ENCODE measurements at regions not wholly inside any gene's neighbourhood (a gene's known extent, or its start where the extent isn't known, plus 50 kb on each side); places are given as distances from the start of the nearest gene placed in this dataset.

- no peaks in the 10 kb centered on the region for H3K27me3 ChIP-seq (ENCODE audit: control insufficient read depth, insufficient read depth, low read length)
- no peaks in the 10 kb centered on the region for H3K36me3 ChIP-seq (ENCODE audit: control insufficient read depth, insufficient read depth, low read length)
- no peak for DNase-seq (ENCODE audit: low read depth)
- no peak overlapping the region for H3K4me3 ChIP-seq (ENCODE audit: low read depth, low read length)
- TF ChIP-seq CTCF (IDR thresholded peaks at IDR 0.05; ENCODE audit: insufficient read depth, low read length, poor library complexity, severe bottlenecking), result no peak
These were observed 192.9 kb upstream of the PREP start for GRCh38 chr6:105595829-105596228.

GRCh38 chr6:105594821-105595220 is 191.9 kb upstream of the PREP start:
- no peaks in the 10 kb centered on the region for H3K36me3 ChIP-seq (ENCODE audit: control insufficient read depth, insufficient read depth, low read length)
- H3K4me3 ChIP-seq (ENCODE audit: low read depth, low read length), result no peak overlapping the region
- TF ChIP-seq CTCF (IDR thresholded peaks at IDR 0.05; ENCODE audit: insufficient read depth, low read length, poor library complexity, severe bottlenecking), result no peak
- H3K27me3 ChIP-seq (ENCODE audit: control insufficient read depth, insufficient read depth, low read length), result no peaks in the 10 kb centered on the region
- DNase-seq (ENCODE audit: low read depth), result no peak

GRCh38 chr6:105593805-105594671 is 191.2 kb upstream of the PREP start:
- Histone ChIP-seq H3K4me3 (ENCODE audit: low read depth, low read length) (no peak overlapping the region), H3K36me3 (ENCODE audit: control insufficient read depth, insufficient read depth, low read length) (no peaks in the 10 kb centered on the region), H3K27me3 (ENCODE audit: control insufficient read depth, insufficient read depth, low read length) (no peaks in the 10 kb centered on the region)
- TF ChIP-seq CTCF (IDR thresholded peaks at IDR 0.05; ENCODE audit: insufficient read depth, low read length, poor library complexity, severe bottlenecking), result no peak
- DNase-seq (ENCODE audit: low read depth), result no peak

- TF ChIP-seq CTCF (IDR thresholded peaks at IDR 0.05; ENCODE audit: insufficient read depth, low read length, poor library complexity, severe bottlenecking), result no peak
- no peak overlapping the region for H3K4me3 ChIP-seq (ENCODE audit: low read depth, low read length)
- no peak for DNase-seq (ENCODE audit: low read depth)
These were observed 190.3 kb upstream of the PREP start for GRCh38 chr6:105593056-105593690.

GRCh38 chr6:105592329-105592728 is 189.4 kb upstream of the PREP start:
- Histone ChIP-seq H3K36me3 (ENCODE audit: control insufficient read depth, insufficient read depth, low read length) (no peaks in the 10 kb centered on the region), H3K4me3 (ENCODE audit: low read depth, low read length) (no peak overlapping the region), H3K27me3 (ENCODE audit: control insufficient read depth, insufficient read depth, low read length) (no peaks in the 10 kb centered on the region)
- no peak for DNase-seq (ENCODE audit: low read depth)
- TF ChIP-seq CTCF (IDR thresholded peaks at IDR 0.05; ENCODE audit: insufficient read depth, low read length, poor library complexity, severe bottlenecking), result no peak

More at GRCh38 chr6:105593056-105593690, 190.3 kb upstream of the PREP start:
- H3K36me3 ChIP-seq (ENCODE audit: control insufficient read depth, insufficient read depth, low read length), result no peaks in the 10 kb centered on the region
- no peaks in the 10 kb centered on the region for H3K27me3 ChIP-seq (ENCODE audit: control insufficient read depth, insufficient read depth, low read length)
